Naive thymus-derived CD4-positive, alpha-beta T cell (primary cell): ENCODE measurements at regions not wholly inside any gene's neighbourhood (a gene's known extent, or its start where the extent isn't known, plus 50 kb on each side); places are given as distances from the start of the nearest gene placed in this dataset.
"Not testable (repeated sequence)": the region's sequence is repeated elsewhere in the genome, so short reads cannot be mapped to it uniquely, and the experiment has no call there.

ENCODE experiments used
- ATAC-seq: fragments of 150-1000 bp; cut with Tn5 transposase; 2 replicates; pipeline ENCODE4 v1.10.0; 2021; ENCODE audit warnings: mild to moderate bottlenecking, moderate library complexity
- CTCF ChIA-PET: fragments of 350-600 bp; sonication (Branson Sonifier 250); formaldehyde crosslinking; loops from one replicate; lab custom pipeline; 2021; ENCODE audit warnings: antibody characterized with exemption; lab: Charles Lee
- POLR2A ChIA-PET: fragments of 350-600 bp; sonication (Branson Sonifier 250); formaldehyde crosslinking; loops from one replicate; lab custom pipeline; 2021; ENCODE audit warnings: antibody characterized with exemption, inconsistent platforms; lab: Charles Lee
- DNase-seq, 9 donors: peaks; one replicate each; pipeline versions ENCODE4 v3.0.0 to v3.0.0-alpha.2; 2020 to 2022; ENCODE audit warnings: mixed read lengths in 1 of 9
- H3K27ac ChIP-seq: one replicate; pipeline ENCODE4 v1.7.0; 2013; ENCODE audit warnings: mild to moderate bottlenecking, low read depth, low read length, moderate library complexity
- H3K27me3 ChIP-seq, 2 donors: one replicate each; pipeline ENCODE4 v1.7.0; 2013; ENCODE audit warnings: low read length in 2 of 2, mild to moderate bottlenecking in 2 of 2, moderate library complexity in 2 of 2; ENCODE audit not compliant: control insufficient read depth in 2 of 2, insufficient read depth in 2 of 2
- H3K36me3 ChIP-seq, 3 experiments: 1 replicate in 2 of 3; 2 replicates in 1 of 3; pipeline ENCODE4 v1.7.0; 2013; ENCODE audit warnings: low read length in 3 of 3, mild to moderate bottlenecking in 3 of 3, moderate library complexity in 1 of 3; ENCODE audit not compliant: insufficient read depth in 3 of 3, control insufficient read depth in 2 of 3
- H3K4me1 ChIP-seq, 2 donors: one replicate each; pipeline ENCODE4 v1.7.0; 2013; ENCODE audit warnings: low read length in 2 of 2, mild to moderate bottlenecking in 2 of 2, moderate library complexity in 1 of 2; ENCODE audit not compliant: control insufficient read depth in 2 of 2, insufficient read depth in 2 of 2
- H3K4me3 ChIP-seq: 2 replicates; pipeline ENCODE4 v1.7.0; 2013; ENCODE audit warnings: mild to moderate bottlenecking, low read length
- H3K9me3 ChIP-seq, 3 experiments: 1 replicate in 2 of 3; 2 replicates in 1 of 3; pipeline ENCODE4 v1.7.0; 2013; ENCODE audit warnings: low read length in 3 of 3; ENCODE audit not compliant: control insufficient read depth in 2 of 3
- H3K27ac Mint-ChIP-seq, 9 donors: one replicate each; pipeline ENCODE4 v1.8.0; 2020 to 2022; ENCODE audit warnings: mixed read lengths in 9 of 9, mild to moderate bottlenecking in 8 of 9, moderate library complexity in 5 of 9, inconsistent platforms in 2 of 9
- H3K27me3 Mint-ChIP-seq, 5 donors: one replicate each; pipeline ENCODE4 v1.8.0; 2021 to 2022; ENCODE audit warnings: mixed read lengths in 5 of 5, mild to moderate bottlenecking in 1 of 5
- H3K36me3 Mint-ChIP-seq, 5 donors: one replicate each; pipeline ENCODE4 v1.8.0; 2020 to 2022; ENCODE audit warnings: mixed read lengths in 5 of 5, mild to moderate bottlenecking in 3 of 5, inconsistent platforms in 1 of 5
- H3K4me1 Mint-ChIP-seq, 7 donors: one replicate each; pipeline ENCODE4 v1.8.0; 2020 to 2022; ENCODE audit warnings: mixed read lengths in 7 of 7, mild to moderate bottlenecking in 3 of 7, inconsistent platforms in 1 of 7
- H3K4me3 Mint-ChIP-seq, 10 donors: one replicate each; pipeline ENCODE4 v1.8.0; 2020 to 2022; ENCODE audit warnings: mild to moderate bottlenecking in 10 of 10, mixed read lengths in 10 of 10, moderate library complexity in 6 of 10, inconsistent platforms in 2 of 10
- H3K9me3 Mint-ChIP-seq, 11 donors: one replicate each; pipeline ENCODE4 v1.8.0; 2020 to 2022; ENCODE audit warnings: mixed read lengths in 11 of 11, mild to moderate bottlenecking in 4 of 11, inconsistent platforms in 1 of 11, moderate library complexity in 1 of 11
- intact Hi-C, 2 donors: fragments of 100-400 bp; cut with micrococcal nuclease; formaldehyde crosslinking; loops; one replicate each; pipeline ENCODE4 v1.15.1; 2023

DNA sequence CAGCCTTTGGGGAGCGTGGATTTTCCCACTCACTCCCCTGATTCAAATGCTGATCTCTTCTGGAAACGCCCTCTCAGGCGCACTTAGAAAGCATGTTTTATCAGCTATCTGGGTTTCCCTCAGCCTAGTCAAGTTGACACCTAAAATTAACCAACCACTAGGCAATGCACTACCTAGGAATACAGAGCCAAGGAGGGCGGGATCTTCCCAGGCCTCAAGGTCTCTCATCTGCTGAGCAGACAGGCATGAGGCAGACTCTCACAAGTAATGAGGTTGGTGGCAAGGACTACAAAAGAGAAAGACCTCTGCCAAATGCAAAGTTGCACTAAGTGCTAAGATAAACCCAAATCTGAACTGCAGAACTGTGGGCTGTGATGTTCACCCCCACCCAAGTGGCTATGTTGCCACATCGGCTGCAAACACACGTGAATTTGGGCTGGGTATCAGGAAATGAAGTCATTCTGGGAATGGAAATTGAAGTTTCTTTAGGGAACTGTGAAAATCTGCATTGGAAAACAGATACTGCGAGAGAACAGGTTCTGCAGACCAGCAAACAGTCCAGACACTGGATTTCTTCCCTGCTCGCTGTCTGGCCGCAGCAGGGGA lies 186.6 kb downstream of the LMLN start:
- H3K27me3 ChIP-seq, H3K36me3 ChIP-seq, CTCF ChIA-PET, DNase-seq, H3K4me1 ChIP-seq, H3K4me3 Mint-ChIP-seq, H3K4me1 Mint-ChIP-seq, ATAC-seq, H3K4me3 ChIP-seq, H3K27ac ChIP-seq, POLR2A ChIA-PET, H3K9me3 Mint-ChIP-seq, intact Hi-C loops, H3K27ac Mint-ChIP-seq, H3K27me3 Mint-ChIP-seq, H3K36me3 Mint-ChIP-seq, H3K9me3 ChIP-seq: not testable (repeated sequence)

DNA sequence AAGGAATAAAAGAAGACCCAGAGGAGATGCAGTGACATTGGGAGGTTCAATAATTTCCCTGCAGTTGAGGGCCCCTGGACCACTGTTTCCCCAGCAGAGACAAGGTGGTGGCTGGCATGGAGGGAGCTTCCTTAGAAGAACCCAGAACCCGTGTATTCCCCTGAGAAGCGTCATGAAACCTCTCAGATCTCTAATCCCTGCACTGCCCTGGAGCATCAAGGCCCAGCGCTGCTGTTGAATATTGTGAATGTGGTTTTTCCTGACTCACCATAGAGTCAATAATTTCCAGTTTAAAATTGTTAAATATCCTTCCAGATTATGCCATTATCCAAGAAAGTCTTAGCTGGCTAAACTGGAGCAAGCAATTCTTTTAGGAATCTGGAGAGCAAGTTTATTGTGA lies 187.2 kb downstream of the LMLN start:
- H3K36me3 Mint-ChIP-seq, H3K27me3 Mint-ChIP-seq, DNase-seq, H3K27ac Mint-ChIP-seq, H3K27ac ChIP-seq, H3K36me3 ChIP-seq, POLR2A ChIA-PET, H3K9me3 ChIP-seq, H3K9me3 Mint-ChIP-seq, H3K27me3 ChIP-seq, CTCF ChIA-PET, H3K4me1 Mint-ChIP-seq, H3K4me1 ChIP-seq, intact Hi-C loops, H3K4me3 Mint-ChIP-seq, ATAC-seq, H3K4me3 ChIP-seq: not testable (repeated sequence)

DNA sequence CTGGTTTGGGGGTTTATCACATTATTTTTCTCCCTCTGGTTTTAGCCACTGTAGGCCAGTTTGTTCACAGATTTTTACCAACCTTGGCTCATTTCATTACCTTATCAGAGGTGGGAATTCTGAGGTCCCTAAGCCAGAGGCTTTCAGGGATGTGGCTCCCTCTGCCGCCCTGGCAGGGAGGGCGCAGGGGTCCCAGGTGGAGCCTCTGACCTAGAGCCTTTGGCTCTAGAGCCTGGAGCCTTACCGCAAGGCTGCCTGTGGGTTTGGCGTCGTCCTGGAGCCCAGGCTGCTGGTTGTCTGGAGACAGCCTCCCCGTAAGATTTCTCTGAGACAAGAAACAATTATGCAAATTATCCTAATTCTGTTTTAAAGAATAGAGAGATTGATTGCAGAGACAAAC lies 188.0 kb downstream of the LMLN start:
- H3K27me3 Mint-ChIP-seq, ATAC-seq, intact Hi-C loops, H3K27ac Mint-ChIP-seq, H3K27me3 ChIP-seq, H3K4me3 ChIP-seq, H3K36me3 ChIP-seq, H3K27ac ChIP-seq, H3K36me3 Mint-ChIP-seq, H3K4me3 Mint-ChIP-seq, POLR2A ChIA-PET, H3K4me1 Mint-ChIP-seq, DNase-seq, H3K9me3 ChIP-seq, CTCF ChIA-PET, H3K4me1 ChIP-seq, H3K9me3 Mint-ChIP-seq: not testable (repeated sequence)

DNA sequence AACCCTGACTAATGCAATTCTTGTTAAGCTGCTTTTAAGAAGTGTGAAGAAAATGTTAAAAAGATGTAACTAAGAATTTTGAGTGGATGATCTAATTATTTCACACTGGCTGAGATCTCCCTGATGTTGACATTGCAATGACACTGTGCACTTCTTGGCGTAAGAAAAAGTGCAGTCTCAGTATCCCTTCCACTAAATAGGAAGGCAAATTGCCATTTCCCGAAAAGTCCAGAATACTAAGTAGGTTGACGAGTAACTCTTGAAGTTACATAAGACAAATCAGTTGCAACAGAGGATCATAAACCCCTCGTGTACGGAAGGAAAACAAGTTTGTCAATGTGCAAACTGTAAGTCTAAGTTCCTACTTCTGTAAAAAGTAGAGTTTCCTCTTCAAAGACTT lies 189.9 kb downstream of the LMLN start:
- H3K36me3 ChIP-seq, CTCF ChIA-PET, H3K27ac ChIP-seq, DNase-seq, H3K27me3 ChIP-seq, H3K27me3 Mint-ChIP-seq, H3K9me3 ChIP-seq, H3K4me3 Mint-ChIP-seq, H3K36me3 Mint-ChIP-seq, H3K9me3 Mint-ChIP-seq, intact Hi-C loops, H3K4me1 Mint-ChIP-seq, H3K4me1 ChIP-seq, H3K27ac Mint-ChIP-seq, POLR2A ChIA-PET, H3K4me3 ChIP-seq: not testable (repeated sequence)
- peak; percentile 79 for ATAC-seq

DNA sequence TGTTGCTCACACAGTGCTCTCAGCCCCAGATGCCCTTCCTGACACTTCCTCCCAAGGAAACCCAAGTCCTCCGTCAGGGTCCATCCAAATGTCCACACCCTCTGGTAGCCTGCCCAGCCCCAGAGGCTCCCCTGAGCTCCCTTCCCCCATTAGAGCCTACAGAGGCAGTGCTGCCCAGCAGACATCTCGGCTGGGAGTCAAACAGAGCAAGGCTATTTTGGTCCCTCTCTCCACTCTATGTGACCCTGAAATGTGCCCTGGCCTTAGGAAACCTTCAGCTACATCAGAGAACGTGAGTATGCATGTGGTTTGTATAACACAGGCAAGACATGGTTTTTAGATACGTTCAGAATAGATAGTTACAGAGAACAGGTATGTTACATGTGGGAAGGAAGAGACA lies 191.8 kb downstream of the LMLN start:
- H3K36me3 Mint-ChIP-seq, H3K4me1 ChIP-seq, H3K27me3 ChIP-seq, H3K36me3 ChIP-seq, H3K4me3 Mint-ChIP-seq, ATAC-seq, H3K9me3 Mint-ChIP-seq, H3K4me3 ChIP-seq, POLR2A ChIA-PET, H3K27me3 Mint-ChIP-seq, DNase-seq, H3K4me1 Mint-ChIP-seq, H3K27ac ChIP-seq, H3K9me3 ChIP-seq, H3K27ac Mint-ChIP-seq, intact Hi-C loops, CTCF ChIA-PET: not testable (repeated sequence)

DNA sequence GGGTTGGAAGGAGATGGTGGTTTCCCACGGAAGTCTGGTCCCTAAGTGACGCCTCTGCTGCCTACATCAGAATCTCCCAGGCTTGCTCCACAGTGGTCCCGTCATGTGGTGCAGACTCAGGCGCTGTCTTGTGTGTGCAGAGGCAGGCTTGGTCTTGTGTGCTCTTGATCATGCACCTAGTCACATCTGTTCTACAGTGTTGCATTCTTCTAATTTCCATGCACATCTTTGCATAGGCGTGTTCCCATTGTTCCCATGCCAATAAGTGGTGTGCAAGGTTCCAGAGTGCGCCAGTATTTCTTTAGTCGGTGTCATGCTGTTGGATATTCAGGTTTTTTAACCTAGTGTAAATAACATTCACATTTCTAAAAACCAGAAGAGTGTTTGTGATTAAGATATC lies 195.8 kb downstream of the LMLN start:
- H3K9me3 Mint-ChIP-seq, DNase-seq, H3K27me3 Mint-ChIP-seq, H3K27ac ChIP-seq, H3K4me1 Mint-ChIP-seq, H3K4me3 Mint-ChIP-seq, H3K9me3 ChIP-seq, H3K4me3 ChIP-seq, H3K27me3 ChIP-seq, H3K4me1 ChIP-seq, POLR2A ChIA-PET, CTCF ChIA-PET, H3K36me3 Mint-ChIP-seq, H3K27ac Mint-ChIP-seq, intact Hi-C loops, H3K36me3 ChIP-seq, ATAC-seq: not testable (repeated sequence)

DNA sequence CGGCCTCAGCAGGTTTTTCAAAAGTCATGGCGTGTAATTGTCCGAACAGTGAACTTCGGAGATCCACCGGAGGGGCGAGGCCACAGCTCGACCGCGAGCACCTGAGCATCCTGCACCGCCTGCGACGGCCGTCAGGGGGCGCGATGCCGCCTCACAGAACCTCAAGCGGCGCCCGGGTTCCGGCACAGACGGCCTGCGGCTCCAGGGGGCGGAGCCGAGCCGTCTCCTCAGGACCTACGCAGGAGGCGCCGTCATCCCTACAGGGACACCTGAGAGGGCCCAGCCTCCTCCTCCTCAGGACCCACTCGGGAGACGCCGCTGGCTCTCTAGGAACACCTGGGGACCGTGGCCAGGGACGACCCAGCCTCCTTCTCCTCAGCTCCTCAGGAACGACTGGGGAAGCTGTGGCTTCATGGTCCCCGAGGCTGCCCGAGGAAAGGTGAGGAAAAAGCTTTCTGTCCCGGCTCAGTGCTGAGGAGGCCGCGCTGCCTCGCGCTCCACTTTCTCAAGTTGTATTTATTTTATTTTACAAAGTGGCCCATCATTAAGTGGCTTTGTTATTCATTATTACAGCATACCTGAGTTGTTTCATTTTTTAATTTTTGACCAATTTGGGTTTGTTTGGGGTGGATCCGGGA lies 197.3 kb downstream of the LMLN start:
- H3K9me3 Mint-ChIP-seq, H3K27me3 ChIP-seq, H3K27ac ChIP-seq, H3K36me3 ChIP-seq, intact Hi-C loops, CTCF ChIA-PET, POLR2A ChIA-PET, H3K4me3 ChIP-seq, H3K4me3 Mint-ChIP-seq, H3K9me3 ChIP-seq, H3K4me1 ChIP-seq, H3K27me3 Mint-ChIP-seq, H3K36me3 Mint-ChIP-seq, H3K27ac Mint-ChIP-seq, H3K4me1 Mint-ChIP-seq: not testable (repeated sequence)
- peak in 1 of 9 donors; percentile 4 for DNase-seq
- ATAC-seq = peak; percentile 96
